A673 (cell line): ENCODE measurements at regions not wholly inside any gene's neighbourhood (a gene's known extent, or its start where the extent isn't known, plus 50 kb on each side); places are given as distances from the start of the nearest gene placed in this dataset.

Source experiments
- EZH2 ChIP-seq: fragments of 200-600 bp; sonication (generic); IDR thresholded peaks from 2 replicates; pipeline ENCODE4 v1.6.1; 2017; ENCODE audit warnings: borderline replicate concordance, low read depth, mild to moderate bottlenecking, mixed read lengths, antibody characterized with exemption, low read length; ENCODE audit not compliant: poor library complexity, severe bottlenecking
- TF ChIP-seq, protein P1 (sequence below): fragments of 300-800, 200-600 bp; sonication (generic); conservative IDR thresholded peaks from 2 replicates; pipeline ENCODE4 v1.5.1; 2017; ENCODE audit warnings: low read depth, mild to moderate bottlenecking, antibody characterized with exemption, low read length, moderate library complexity, mixed read lengths

GRCh38 chr7:42429339-42429738 lies 192.3 kb upstream of the GLI3 start:
- TF ChIP-seq, protein P1, sequence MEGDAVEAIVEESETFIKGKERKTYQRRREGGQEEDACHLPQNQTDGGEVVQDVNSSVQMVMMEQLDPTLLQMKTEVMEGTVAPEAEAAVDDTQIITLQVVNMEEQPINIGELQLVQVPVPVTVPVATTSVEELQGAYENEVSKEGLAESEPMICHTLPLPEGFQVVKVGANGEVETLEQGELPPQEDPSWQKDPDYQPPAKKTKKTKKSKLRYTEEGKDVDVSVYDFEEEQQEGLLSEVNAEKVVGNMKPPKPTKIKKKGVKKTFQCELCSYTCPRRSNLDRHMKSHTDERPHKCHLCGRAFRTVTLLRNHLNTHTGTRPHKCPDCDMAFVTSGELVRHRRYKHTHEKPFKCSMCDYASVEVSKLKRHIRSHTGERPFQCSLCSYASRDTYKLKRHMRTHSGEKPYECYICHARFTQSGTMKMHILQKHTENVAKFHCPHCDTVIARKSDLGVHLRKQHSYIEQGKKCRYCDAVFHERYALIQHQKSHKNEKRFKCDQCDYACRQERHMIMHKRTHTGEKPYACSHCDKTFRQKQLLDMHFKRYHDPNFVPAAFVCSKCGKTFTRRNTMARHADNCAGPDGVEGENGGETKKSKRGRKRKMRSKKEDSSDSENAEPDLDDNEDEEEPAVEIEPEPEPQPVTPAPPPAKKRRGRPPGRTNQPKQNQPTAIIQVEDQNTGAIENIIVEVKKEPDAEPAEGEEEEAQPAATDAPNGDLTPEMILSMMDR, result no peak
- TF ChIP-seq EZH2, result no peak
